ENCODE measurements at regions not wholly inside any gene's neighbourhood (a gene's known extent, or its start where the extent isn't known, plus 50 kb on each side); places are given as distances from the start of the nearest gene placed in this dataset.

GRCh38 chr18:23386317-23386716 is 66.8 kb upstream of the RIOK3 start:
- intact Hi-C loops (cut with DNase I): no loop called here
- 90 to 95% methylated on average over 3 of the region's 3 CpGs for WGBS, 2 donors
- H3K27me3 ChIP-seq: no peaks in the 10 kb centered on the region
- no peak for DNase-seq
- H3K36me3 ChIP-seq: no peaks in the 10 kb centered on the region
- no peaks in the 10 kb centered on the region for H3K4me1 ChIP-seq
- TF ChIP-seq POLR2A (IDR thresholded peaks at IDR 0.05): no peak
- no peak for TF ChIP-seq EP300 (IDR thresholded peaks at IDR 0.05)
- H3K9me3 ChIP-seq: no peaks in the 10 kb centered on the region
- H3K27ac ChIP-seq: no peak overlapping the region
- H3K4me3 ChIP-seq: no peak overlapping the region

GRCh38 chr18:23387265-23387664 is 65.8 kb upstream of the RIOK3 start:
- intact Hi-C loops (cut with DNase I): no loop called here
- Histone ChIP-seq H3K4me3 (no peak overlapping the region), H3K27ac (no peak overlapping the region), H3K9me3 (no peaks in the 10 kb centered on the region), H3K36me3 (no peaks in the 10 kb centered on the region), H3K4me1 (no peaks in the 10 kb centered on the region), H3K27me3 (no peaks in the 10 kb centered on the region)
- TF ChIP-seq POLR2AphosphoS5 (IDR thresholded peaks at IDR 0.05): no peak
- DNase-seq: no peak
- 79 to 87% methylated on average over 4 of the region's 4 CpGs for WGBS, 2 donors

- H3K36me3 ChIP-seq: no peaks in the 10 kb centered on the region
- DNase-seq: no peak
- H3K27ac ChIP-seq: no peak overlapping the region
- H3K27me3 ChIP-seq: no peaks in the 10 kb centered on the region
- H3K9me3 ChIP-seq: no peaks in the 10 kb centered on the region
- 55 to 80% methylated on average over 4 of the region's 4 CpGs for WGBS, 2 donors
- intact Hi-C loops (cut with DNase I): no loop called here
- no peaks in the 10 kb centered on the region for H3K4me1 ChIP-seq
- H3K4me3 ChIP-seq: no peak overlapping the region
- TF ChIP-seq POLR2A (IDR thresholded peaks at IDR 0.05) (no peak), POLR2AphosphoS5 (IDR thresholded peaks at IDR 0.05) (no peak), EP300 (IDR thresholded peaks at IDR 0.05) (no peak), CTCF (IDR thresholded peaks at IDR 0.05) (no peak)
Observed at GRCh38 chr18:23388357-23388756, 64.7 kb upstream of the RIOK3 start.

GRCh38 chr18:23391156-23391555 is 61.9 kb upstream of the RIOK3 start:
- no peak overlapping the region for H3K4me3 ChIP-seq
- no peaks in the 10 kb centered on the region for H3K36me3 ChIP-seq
- DNase-seq: no peak
- H3K4me1 ChIP-seq: no peaks in the 10 kb centered on the region
- 98 to 99% methylated on average over 3 of the region's 3 CpGs for WGBS, 2 donors
- TF ChIP-seq EP300 (IDR thresholded peaks at IDR 0.05) (no peak), POLR2AphosphoS5 (IDR thresholded peaks at IDR 0.05) (no peak), CTCF (IDR thresholded peaks at IDR 0.05) (no peak), POLR2A (IDR thresholded peaks at IDR 0.05) (no peak)
- H3K27ac ChIP-seq: no peak overlapping the region
- H3K27me3 ChIP-seq: no peaks in the 10 kb centered on the region
- intact Hi-C loops (cut with DNase I): no loop called here
- no peaks in the 10 kb centered on the region for H3K9me3 ChIP-seq

- H3K27me3 ChIP-seq: no peaks in the 10 kb centered on the region
- intact Hi-C loops (cut with DNase I): no loop called here
- no peak overlapping the region for H3K4me3 ChIP-seq
- no peaks in the 10 kb centered on the region for H3K4me1 ChIP-seq
- no peak for DNase-seq
- H3K9me3 ChIP-seq: no peaks in the 10 kb centered on the region
- TF ChIP-seq CTCF (IDR thresholded peaks at IDR 0.05) (no peak), EP300 (IDR thresholded peaks at IDR 0.05) (no peak), POLR2A (IDR thresholded peaks at IDR 0.05) (no peak), POLR2AphosphoS5 (IDR thresholded peaks at IDR 0.05) (no peak)
- no peak overlapping the region for H3K27ac ChIP-seq
- no peaks in the 10 kb centered on the region for H3K36me3 ChIP-seq
- 63 to 75% methylated on average over 3 of the region's 3 CpGs for WGBS, 2 donors
Observed at GRCh38 chr18:23397907-23398306, 55.2 kb upstream of the RIOK3 start.

GRCh38 chr18:23398401-23398800 is 54.7 kb upstream of the RIOK3 start:
- H3K4me1 ChIP-seq: no peaks in the 10 kb centered on the region
- intact Hi-C loops (cut with DNase I): no loop called here
- no peak overlapping the region for H3K4me3 ChIP-seq
- H3K36me3 ChIP-seq: no peaks in the 10 kb centered on the region
- H3K9me3 ChIP-seq: no peaks in the 10 kb centered on the region
- no peak overlapping the region for H3K27ac ChIP-seq
- WGBS, 2 donors: 79 to 92% methylated on average over 4 of the region's 4 CpGs
- TF ChIP-seq EP300 (IDR thresholded peaks at IDR 0.05) (no peak), POLR2AphosphoS5 (IDR thresholded peaks at IDR 0.05) (no peak), POLR2A (IDR thresholded peaks at IDR 0.05) (no peak), CTCF (IDR thresholded peaks at IDR 0.05) (no peak)
- DNase-seq: no peak
- no peaks in the 10 kb centered on the region for H3K27me3 ChIP-seq

All from sigmoid colon (tissue), 6 donors.